NCI-H146 treated with DMSO at 0.1 percent for 48 hours (cell line): ENCODE measurements at regions not wholly inside any gene's neighbourhood (a gene's known extent, or its start where the extent isn't known, plus 50 kb on each side); places are given as distances from the start of the nearest gene placed in this dataset.

Experiments
- DNase-seq: peaks from one replicate; lab custom pipeline; 2025; ENCODE audit not compliant: unreplicated experiment; lab: John Stamatoyannopoulos, UW

DNA sequence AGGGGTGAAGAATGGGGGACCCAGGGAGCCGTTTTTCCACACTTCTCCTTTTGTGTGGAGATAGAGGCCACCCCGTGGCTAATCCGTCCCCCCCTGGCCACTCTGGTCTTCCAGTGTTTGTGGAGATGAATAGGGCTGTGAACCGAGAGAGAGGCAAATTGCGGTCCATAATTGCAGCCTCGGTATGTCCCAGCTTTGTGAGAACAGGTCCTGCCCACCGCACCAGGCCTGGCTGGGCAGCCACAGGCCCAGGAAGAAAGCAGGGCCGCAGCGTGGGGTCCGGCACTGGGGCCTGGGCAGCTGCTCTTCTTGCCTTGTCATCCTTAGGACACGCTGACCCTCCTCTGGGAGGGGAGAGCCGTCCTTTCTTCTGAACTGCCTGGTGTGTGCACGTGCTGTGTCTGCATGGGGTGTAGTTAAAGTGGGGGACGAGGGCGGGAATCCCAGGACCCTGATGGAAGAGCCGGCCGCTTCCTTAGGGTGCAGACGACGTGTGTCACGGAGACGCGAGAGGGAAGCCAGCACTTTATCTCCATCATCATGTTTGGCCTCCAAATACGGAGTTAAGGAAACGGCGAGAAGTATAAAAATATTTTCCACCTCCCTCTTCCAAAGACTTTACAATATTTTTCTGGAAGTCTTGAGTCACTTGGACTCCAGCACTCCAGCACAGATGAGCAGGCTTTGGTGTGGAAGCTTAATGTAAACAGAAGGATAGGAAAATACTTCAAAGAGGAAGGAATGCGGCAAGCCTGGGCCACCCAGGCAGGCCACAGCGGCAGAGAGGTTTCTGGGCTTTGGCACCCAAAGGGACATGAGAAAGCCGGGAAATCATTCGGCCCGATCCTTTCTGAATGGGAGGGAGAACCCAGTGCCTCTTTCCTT, 1248.4 kb downstream of the BRD1 start:
- DNase-seq = no peak

DNA sequence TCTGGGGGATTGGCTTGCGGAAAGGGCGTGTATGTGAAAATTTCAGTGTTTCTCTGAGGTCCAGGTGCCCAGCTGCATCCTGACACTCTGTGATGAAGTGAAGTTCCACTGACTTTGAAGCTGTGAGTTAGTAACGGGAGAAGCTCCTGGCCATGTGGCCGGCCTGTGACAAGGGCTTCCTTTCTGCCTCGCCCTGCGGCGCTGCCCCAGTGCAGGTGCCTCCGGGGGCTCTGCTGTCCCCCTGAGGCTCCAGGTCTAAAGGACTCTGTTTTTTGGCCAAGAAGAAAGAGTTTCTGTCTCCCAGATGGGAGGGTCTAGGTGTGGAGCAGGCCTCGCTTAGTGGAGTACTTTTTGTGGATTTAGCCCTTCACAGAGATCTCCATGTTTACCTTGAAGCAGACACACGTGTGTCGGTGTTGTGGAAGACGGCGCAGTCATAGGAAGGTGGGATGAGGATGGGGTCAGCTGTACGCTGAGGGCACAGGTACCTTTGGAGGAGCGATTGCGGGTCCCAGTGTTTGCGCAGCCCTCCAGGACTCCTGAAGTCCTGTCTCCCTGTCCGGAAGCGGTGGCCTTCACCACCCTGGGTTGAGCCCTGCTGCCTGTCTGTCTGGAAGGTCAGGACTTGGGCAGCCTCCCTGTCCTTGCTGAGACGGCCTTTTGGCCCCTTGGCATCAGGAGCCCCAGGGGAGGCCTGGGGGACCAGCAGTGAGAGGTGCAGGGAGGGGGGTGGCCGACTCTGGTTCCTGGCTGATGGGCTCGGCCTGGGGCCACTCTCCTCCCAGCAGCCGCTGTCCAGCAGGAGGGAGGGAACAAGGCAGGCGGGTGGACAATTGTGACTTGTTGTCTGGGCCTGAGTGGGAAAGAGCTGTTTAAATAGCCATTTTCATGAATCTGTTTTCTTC, 1249.3 kb downstream of the BRD1 start:
- no peak for DNase-seq

DNA sequence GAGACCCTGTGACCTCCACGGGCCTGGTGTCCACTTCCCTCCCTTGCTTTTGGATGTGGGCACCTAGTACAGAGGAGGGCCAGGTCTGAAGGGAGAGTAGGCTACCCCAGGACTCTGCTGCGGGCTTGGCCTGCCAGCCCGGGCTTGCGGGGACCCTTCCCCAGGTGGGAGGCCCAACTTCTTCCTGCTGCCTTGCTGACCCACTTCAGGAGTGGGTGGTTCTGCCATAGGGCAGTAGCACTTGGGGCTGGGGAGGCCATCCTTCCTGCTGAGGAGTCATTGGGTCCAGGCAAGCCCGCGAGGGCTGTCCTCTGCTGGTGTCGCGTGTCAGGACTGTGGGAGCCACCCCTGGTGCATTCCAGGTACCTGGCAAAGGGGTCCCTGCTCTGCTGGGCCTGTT, 1250.0 kb downstream of the BRD1 start:
- DNase-seq = no peak

DNA sequence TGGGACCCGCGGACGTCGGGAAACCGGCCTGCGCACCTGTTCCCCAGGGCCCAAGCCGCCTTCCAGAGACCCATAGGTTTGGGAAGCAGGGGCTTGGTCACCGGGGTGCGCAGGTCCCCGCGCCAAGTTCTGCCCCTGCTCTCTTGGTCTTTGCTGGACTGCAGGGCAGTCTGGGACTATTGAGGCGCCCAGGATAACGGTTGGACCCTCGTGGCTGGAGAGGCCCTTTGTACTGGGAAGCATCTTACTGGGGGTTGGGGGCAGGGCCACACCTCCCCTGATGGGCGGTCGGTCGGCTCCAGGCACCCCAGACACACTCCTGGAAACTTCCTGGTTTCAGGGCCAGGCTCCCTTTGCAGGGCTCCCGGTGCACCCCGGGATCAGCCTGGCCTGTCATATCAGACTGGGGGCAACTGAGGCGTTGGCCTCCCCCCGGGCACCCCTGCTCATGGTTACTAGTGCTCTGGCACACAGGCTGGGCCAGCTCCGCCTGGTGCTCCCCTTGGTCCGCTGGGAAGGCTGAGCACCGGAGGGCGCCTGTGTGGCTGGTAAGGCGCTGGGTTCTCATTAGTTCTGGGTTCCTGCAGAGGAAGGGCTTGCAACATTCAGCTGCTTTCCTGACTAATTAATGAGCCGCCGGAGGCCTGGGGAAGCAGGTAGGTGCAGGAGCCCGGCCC, 1250.5 kb downstream of the BRD1 start:
- no peak for DNase-seq

DNA sequence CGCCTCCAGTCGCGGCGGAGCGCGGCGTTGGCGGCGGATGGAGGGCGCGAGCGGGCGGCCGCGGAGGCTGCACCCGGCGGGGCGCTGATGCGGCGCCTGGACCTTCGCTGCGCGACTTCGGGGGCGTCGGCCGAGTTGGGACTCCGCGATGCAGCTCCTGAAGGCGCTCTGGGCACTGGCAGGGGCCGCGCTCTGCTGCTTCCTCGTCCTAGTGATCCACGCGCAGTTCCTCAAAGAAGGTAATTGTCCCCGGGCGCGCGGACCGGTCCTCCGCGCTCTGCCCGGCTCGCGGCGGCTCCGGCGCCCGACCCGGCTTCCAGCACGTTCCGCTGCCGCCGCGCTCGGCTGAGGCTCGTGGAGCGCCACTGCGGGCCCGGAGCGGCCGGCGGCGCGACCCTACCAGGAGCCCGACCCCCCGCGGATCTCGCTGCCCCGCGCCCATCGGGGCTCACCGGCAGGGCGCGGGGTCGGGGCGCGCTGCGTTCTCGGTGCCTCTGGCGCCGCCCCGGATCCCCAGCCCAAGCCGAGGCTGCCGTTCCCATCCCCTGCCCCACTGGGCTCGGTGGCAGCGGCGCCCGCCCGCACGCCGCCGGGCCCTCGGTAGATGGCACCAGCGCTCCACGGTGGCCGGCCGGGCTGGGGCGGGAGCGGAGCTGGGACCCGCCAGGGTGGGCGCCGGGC, 1251.2 kb downstream of the BRD1 start:
- DNase-seq = peak; percentile 5

DNA sequence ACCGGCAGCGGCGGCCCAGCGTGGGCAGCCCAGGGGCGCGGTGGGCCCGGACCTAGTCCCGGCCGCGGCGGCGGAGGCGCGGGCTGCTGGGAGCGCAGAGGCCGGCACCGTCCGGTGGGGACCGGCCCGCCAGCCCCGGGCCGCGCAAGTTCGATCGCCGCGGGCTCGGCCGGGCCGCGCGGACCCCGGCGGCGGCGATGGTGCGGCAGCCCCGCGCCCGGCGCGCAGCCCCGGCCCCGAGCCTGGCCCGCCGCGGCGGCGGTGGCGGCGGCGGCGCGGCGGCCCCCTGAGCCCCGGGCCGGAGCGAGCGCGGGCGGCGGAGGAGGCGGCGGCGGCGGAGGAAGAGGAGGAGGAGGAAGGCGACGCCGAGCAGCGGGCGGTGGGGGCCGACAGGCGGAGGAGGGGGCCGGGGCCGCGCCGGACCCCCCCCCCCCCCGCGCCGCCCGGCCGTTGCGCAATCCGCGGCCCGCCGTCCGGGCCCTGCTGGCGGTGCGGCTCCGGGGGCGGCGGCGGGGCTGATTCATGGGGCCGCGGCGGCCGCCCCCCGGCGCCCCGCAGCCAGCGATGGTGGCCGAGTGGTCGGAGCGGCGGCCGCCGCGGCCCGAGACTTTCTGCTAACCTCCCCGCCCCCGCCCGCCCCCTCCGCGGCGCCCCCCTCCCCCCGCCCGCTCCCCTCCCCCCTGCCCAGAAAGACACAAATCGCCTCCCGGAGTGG, 1251.9 kb downstream of the BRD1 start:
- DNase-seq = no peak

DNA sequence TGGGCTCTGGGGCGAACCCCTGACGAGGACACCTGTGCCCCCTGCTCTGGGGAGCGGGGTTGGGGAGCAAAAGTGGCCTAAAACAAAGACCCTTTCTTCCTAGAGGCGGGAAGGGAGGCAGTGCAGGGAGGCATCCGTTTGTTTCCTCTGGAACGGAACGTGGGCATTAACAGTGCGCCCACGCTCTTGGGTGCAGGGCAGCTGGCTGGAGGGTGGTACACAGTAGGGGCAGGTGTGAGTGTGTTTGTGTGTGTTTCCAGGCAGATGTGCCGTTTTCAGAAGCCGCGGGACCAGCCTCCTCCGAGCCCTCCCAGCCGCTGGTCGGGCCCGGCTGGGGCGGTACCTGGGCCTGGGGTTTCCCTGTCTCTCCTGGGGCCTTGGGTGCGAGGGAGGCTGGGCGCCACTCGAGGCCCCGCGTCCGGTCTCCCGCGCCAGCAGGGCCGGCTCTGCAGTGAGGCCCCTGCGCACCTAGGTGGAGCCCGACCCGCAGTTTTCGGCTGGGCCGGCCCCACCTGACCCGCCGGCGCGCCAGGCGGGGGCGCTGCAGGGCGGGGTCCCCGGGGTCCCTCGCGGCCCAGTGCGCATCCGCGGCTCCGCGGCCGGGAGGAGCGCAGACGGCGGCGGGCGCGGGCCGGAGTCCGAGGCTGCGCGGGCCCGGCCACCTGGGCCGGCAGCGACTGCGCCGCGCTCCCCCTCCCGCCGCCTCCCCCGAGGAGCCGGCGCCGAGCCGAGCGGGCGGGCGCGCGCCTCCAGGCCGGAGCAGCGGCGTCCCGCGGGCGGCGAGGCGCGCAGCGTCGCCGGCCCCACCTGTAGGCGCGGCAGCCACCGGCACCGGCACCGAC, 1252.7 kb downstream of the BRD1 start:
- DNase-seq = peak; percentile 23

DNA sequence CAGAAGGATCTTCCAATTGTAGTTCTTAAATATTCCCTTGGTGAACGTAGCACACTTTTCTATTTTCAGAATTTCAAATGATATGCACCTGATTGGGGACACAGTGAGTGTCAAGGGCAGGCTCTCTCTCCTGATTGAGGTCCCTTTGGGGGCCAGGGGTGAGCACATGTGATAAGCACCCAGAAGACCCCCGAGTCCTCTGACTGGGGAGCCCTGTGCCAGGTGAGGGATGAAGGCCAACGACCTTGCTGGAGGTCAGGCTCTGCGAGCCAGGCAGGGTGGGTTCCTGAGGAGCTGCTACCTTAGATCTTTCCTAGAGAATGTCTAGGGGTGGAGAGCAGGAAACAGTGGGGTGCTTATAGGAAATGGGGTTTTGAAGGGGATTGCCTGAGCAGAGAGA, 1253.9 kb downstream of the BRD1 start:
- DNase-seq = no peak

DNA sequence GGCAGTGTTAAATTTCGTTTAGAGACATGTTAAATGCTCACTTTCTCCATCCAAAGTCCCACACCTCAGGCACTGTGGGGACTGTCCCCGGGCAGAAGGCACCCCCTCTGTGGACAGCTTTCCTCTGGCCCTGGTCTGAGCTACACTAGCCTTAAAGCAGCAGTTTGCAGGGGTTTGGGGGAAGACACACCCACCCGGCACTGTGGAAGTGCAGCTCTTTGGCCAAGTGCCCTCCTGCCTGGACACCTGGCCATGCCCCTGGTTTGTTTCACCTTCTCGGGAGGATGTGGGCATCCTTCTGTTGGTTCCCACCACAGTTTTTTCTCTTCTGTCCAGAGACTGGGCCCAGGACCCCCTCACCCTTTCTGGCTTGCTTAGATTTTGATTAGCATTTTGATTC, 1254.7 kb downstream of the BRD1 start:
- DNase-seq = no peak

DNA sequence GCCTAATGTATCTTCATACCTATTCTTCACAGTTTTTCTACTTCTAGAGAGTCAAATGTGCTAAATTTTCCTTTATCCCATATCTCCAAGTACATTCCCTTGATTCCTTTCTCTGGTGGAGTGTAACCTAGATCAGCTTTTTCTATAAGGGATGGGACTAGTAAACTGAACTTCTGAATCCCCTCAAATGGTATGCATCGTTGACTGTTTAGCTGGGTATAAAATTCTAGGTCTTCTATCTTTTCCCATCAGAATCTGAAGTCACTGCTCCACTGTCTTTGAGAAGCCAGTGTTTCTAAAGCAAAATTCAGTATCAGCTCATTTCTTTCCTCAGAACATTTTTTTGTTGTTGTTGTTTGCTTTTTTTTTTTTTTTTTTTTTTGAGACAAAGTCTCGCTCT, 1256.8 kb downstream of the BRD1 start:
- no peak for DNase-seq

DNA sequence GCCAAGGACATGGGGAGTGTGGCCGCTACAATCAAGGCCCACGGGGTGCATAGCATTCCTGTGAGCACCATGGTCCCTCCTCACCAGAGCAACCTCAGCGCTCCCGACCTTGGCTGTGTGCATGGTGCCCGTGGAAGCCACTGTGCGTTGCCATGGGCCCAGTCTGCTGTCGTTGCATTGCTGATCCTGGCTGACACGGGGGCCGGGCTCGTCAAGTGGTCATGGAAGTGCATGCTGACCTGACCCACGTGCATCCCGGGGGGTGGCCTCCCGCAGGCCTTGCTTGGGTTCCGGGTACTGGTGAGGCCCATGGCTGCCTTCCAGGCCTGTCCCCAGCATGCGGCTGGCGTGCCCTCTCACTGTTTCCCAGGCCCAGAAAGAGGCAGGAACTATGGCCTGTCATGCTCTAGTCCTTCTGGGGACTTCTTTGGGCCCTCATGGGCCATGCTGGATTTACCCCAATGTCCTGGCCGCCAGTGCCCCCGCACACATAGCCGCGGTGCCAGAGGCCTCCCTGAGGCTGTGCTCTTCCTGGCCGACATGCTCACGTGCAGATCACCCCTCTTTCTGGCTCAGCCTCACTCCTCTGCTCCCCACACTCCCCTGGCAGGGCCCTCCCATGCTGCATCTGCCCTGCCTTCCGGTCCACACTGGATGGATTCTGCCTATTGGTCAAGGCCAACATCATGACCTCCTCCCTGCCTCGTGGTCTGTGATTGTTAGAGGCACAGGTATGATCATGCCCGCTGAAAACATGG, 1258.0 kb downstream of the BRD1 start:
- DNase-seq = no peak

DNA sequence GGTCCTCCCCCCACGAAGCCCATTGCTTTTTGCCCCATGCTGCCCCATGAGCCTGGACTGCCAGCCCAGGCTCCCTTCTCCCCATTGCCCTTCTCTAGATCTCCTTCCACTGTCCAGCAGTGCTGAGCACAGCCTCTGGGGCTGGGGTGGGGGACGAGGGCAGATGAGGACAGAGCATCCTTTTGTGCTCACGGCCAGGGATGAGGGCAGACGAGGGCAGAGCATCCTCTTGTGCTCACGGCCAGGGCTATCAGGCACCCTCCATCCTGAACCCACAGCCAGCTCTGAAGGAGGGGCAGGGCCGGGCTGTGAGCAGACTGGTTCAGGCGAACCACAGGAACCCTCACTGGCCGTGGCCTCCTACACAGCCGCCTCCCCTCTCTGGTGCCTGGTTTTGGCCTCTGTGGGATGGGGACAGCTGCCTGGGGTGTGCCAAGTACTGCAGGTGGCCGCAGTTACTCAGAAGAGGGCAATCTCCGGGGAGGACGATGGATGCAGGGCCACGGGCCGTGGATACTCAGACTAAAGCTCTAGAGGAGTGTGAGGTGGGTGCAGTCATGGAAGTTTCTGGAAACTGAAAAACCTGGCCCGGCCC, 1258.8 kb downstream of the BRD1 start:
- DNase-seq = no peak

DNA sequence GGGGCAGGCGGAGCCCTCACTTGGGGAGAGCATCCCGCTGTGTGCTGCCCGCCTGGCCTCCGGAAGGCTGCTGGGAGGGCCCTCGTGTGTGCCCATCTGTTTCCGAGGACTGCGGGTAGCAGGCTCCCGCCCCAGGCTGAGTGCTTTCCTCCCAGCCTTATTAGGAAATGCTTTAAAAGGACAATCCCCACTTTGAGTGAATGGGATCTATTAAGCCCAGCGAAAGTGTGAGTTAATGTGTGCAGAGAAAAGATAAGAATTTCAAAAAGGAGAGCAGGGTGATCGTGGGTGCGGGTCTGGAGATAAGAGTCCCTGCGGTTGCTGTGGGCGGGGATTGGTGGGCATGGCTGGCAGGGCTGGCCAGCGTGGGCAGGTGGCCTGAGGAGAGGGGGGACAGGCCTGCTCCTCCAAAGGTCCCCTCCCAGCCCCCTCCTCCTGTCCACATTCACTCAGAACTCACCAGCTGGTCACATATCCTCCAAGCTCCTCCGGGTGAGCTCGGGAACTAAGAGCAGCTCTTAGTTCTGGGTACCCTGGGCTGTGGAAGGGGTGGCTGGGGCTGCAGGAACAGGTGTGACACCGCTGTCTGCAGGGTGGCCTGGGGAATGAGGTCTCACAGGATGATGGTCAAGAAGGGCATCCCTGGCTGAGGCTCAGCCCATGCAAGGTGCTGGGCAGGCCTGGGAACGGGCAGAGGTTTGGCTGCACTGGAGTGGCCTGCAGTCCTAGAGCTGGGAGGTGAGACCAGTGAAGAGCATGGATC, 1260.3 kb downstream of the BRD1 start:
- peak; percentile 15 for DNase-seq

DNA sequence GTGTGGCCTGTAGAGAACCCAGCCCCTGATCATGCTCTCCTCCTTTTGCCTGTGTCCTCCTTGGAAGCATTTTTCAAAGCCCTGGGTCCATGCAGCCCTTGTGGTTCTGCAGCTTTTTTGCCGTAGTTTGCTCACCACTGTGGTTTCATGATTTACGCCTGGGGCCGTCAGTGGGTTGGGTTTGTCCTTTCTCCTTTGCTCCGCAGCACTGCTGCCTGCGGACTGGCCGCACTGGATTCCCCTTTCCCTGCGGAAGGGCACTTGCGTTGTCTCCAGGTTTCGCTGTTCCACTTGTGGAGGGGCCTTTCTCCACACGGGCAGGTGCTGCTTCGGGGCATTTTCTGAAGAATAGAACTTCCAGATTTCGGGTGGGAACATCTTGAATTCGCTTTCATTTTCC, 1260.9 kb downstream of the BRD1 start:
- no peak for DNase-seq

DNA sequence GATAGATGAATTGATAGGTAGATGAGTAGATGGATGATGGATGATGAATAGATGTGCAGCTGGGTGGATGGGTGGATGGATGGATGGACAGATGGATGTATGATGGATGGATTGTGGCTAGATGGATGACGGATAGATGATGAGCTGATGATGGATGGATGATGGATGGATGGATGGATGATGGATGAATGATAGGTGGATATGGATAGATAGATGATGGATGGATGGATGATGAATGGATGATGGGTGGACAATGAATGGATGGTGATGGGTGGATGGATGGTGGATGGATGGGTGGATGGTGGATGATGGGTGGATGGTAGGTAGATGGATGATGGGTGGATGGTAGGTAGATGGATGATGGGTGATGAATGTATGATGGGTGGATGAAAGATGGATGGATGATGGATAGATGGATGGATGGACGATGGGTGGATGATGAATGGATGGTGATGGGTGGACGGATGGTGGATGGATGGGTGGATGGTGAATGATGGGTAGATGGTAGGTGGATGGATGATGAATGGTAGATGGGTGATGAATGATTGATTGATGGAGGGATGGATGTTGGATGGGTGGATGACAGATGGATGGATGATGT, 1261.7 kb downstream of the BRD1 start:
- no peak for DNase-seq

DNA sequence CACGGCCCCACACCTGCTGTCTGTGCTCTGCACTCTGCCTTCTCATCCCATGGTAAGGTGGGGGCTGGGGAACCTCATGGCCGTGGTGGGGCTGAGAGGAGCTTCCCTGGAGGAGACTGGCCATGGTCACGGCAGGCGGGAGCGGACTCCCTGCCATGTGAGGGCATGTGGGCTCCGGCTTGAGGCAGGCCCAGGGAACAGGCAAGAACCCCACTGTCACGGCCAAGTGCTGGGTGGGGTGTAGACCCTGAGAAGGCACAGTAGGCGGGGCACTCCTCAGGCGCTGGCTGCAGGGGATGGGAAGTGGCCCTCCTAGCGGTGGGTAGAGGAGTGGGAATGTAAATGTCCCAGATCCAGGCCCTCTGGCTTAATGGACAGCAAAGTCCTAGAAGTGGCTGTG, 1262.7 kb downstream of the BRD1 start:
- no peak for DNase-seq

DNA sequence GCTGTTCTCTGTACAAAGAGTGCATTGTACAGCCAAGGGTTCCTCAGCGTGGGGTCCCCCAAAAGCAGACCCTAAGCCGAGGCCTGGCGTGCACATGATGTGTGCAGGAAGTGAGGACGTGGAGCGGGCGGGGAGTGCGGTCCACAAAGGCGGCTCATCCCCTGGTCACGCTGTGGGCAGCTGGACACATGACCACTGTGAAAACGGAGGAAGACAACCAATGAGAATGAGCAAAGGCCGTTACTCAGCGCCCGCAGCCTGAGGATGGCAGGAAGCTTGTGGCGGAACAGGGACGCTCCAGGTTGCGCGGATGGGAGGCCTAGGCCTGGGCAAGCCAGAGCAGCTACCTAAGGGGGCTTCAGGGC, 1263.7 kb downstream of the BRD1 start:
- no peak for DNase-seq
